GM21737 (cell line): ENCODE measurements at regions not wholly inside any gene's neighbourhood (a gene's known extent, or its start where the extent isn't known, plus 50 kb on each side); places are given as distances from the start of the nearest gene placed in this dataset.
"Not testable (repeated sequence)": the region's sequence is repeated elsewhere in the genome, so short reads cannot be mapped to it uniquely, and the experiment has no call there.

ENCODE experiments used
- ATAC-seq: cut with Tn5 transposase; IDR thresholded peaks from one replicate; pipeline ENCODE4 v1.9.1; 2021; ENCODE audit warnings: mild to moderate bottlenecking, moderate library complexity; ENCODE audit not compliant: unreplicated experiment

DNA sequence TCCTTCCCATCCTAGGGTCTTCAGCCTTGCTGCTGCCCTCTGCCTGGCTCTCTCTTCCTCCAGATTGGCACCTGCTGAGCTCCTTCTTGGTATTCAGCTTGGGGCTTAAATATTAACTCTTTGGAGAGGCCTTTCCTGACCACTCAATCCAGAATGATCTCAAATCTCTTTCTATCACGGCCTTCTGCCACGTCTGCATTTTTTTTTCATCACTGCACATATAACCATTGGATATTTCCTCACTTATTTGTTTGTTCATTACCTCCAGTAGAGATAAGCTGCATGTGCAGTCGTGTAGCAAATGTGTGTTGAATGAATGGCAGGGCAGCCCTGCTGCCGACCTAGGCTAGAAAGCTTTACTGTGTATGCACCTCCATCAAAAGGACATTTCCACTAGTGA, 51.6 kb upstream of the MPP7 start:
- no peak for ATAC-seq

DNA sequence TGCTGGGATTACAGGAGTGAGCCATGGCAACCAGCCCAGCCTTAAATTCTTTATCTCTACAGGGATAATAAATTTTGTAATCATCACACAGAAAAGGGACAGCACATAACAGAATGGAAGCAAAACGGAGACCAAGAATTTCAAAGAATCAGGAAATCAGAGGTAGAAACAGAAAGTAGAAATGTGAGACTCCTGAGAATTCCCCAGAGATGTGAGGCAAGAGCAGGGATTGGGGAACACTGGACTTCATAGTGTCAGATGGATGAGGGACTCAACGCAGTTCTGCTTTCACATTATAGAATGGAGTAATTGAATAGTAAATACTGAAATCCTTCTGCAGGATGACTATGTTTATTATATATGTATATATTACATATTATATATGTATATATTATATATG, 52.5 kb upstream of the MPP7 start:
- no peak for ATAC-seq

DNA sequence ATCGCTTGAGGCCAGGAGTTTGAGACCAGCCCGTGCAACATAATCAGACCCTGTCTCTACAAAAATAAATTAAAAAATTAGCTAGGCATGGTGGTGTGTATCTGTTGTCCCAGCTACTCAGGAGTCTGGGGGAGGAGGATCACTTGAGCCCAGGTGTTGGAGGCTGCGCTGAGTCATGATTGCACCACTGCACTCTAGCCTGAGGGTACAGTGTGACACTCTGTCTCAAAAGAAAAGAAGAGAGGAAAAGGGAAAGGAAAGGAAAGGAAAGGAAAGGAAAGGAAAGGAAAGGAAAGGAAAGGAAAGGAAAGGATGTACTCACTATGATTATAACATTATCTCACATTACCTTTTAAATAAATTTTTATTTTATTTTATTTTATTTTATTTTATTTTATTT, 56.5 kb upstream of the MPP7 start:
- no peak for ATAC-seq

DNA sequence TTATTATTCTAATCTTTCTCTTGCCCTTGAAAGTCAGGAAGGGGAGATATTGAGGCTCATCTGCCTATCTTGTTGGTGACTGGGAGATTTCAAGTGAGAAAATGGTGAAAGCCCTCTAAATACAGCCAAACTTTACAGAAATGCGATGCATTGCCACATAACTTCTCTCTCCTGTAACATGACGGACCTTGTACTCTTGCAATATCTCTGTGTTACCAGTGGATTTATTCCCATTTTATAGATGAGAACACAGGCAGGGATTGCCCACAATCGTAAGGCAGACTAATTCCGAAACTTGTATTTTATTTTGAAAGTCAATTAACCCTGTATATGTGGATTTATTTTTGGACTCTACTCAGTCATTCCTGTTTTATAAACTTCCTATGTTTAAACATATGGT, 57.3 kb upstream of the MPP7 start:
- ATAC-seq = no peak

DNA sequence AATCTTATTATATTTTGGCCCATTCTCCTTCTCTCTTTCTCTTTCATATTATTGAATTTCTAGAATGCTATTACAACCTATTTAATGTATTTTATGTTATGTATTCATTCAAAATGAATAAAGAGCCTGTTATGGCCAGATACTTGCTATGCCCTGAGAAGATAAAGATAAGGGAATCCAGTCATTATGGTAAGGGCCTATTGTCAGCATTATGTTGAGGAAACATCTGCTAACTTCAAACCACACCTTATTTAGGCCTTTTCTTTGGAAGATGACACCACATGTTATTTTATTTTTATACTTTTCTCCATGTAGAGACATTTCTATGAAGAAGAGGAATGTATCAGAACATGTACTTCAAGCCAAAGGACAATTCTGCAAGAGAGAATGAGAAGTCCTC, 60.5 kb upstream of the MPP7 start:
- no peak for ATAC-seq

DNA sequence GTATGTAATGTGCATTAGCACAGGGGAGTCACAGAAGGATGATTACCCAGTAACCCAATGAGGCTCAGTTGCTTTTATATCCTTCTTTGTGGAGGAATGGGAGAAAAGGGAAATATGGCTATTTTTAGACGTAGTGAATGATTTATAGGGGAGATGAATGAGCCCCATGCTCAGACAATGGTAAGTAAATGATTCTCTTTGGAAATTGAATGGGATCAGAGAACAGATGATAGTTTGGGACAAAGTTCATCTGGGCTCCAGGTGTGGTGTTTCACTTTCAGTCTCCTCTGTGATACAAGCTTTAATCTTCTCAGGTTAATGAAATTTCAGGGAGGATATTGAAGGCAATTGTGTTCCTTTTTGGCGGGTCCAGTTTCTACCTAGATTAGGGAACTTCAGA, 63.0 kb upstream of the MPP7 start:
- ATAC-seq = no peak

DNA sequence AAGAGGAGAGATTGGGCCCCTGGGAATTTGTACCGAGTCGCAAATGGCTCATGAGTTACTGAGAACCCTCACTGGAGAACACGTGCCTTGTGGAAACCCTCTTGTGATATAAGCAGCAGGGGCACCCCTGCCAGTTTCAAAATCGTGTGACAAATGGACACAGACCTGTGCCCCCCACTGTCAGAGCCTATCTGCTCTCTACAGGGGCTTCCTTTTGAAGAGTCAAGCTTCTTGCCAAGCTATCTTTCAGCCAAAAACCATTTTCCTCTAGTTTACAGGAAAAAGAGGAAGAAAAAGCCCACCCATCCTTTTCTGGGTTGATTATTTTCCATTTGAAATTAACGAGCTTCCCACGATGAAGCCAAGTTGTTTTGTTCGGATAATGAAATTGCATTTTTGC, 64.1 kb upstream of the MPP7 start:
- ATAC-seq = no peak

DNA sequence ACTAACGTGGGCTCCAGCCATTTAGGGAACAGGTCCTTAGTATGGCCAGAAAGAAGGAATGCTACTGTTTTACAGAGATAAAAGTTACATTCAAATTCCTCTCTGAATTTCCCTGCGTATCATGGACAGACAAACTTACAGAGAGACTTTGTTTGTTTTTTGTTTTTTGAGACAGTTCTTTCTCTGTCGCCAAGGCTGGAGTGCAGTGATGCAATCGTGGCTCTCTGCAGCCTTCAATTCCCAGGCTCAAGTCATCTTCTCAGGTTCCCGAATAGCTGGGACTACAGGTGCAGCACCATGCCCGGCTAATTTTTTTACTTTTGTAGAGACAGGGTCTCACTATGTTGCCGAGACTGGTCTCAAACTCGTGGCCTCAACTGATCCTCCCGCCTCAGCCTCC, 64.5 kb upstream of the MPP7 start:
- ATAC-seq = no peak

DNA sequence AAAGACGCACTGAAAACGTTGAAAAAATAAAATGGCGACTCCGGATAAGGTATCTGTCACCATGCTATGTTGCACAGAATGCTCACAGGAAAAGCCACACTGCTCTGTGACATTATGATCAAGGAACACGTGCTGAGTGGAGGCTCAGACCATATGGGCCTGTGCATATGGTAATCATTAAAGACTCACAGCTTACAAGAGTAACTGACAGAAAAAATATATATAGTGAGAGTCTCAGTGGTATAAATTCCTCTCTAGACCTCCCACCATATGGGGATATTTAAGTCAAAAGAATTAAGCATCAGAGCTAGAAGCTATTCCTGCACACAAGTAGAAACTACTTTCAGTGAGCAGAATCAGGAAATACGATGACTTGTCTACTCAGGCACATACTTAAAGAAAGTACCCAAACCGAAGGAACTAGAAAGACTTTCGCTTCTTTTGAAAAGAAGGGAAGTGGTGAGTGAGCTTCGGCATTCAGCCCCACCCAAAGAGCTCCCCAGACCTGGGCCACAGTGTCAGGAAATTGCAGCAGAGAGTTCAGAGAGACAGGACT, 65.1 kb upstream of the MPP7 start:
- ATAC-seq = peak; percentile 98

DNA sequence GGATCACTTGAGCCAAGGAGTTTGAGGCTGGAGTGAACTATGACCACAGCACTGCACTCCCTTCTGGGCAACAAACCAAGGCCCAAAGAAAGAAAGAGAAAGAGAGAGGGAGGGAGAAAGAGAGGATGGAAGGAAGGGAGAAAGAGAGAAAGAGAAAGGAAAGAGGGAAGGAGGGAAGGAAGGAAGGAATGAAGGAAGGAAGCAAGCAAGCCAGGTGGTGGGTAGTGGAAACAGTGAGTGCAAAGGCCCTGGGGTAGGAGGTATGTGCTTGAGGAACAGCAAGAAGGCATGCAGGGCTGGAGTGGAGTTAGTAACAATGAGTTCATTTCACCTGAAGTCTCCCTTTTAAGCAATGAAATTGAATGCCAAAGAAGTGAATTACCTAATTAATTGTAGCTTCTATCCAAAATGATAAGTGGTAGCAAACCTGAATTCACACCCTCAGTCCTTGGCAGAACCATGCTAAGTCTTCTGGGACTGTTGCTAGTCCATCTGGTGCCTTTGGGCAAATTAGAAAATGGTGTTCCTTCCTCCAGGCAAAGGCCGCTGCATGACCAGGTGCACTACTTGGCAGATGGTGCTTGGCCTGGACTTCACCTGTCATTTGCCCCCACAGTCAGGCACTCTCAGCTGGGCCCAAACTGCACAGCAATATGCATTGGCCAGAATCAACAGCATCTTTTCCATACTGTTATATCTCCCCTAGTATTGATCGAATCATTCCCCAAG, 67.4 kb upstream of the MPP7 start:
- ATAC-seq = no peak

DNA sequence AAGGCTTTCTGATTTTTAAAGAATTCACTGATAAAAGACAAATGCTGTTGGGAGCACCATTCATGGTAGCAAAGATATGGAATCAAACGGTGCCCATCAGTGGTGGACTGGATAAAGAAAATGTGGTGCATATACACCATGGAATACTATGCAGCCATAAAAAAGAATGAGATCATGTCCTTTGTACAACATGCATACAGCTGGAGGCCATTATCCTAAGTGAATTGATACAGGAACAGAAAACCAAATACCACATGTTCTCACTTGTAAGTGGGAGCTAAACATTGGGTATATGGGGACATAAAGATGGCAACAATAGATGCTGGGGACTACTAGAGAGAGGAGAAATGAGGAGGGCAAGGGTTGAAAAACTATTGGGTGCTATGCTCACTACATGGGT, 68.8 kb upstream of the MPP7 start:
- not testable (repeated sequence) for ATAC-seq

DNA sequence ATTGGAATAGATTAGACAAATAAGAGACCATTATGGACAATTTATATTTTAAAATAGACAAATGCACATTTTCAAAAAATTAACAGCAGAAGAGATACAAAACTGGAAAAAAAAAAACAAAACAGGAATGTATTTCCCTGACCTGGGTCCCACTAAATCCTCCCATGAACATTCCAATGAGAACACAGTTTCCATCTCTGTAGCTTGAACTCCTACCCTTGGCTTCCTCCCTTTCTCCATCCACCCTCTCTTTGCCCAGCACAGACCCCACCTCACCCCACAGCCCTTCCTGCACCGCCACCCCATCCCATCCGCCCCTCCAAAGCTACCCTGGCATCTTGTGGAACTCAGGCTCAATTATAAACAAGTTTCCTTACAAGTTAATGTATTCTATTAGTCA, 71.2 kb upstream of the MPP7 start:
- ATAC-seq = no peak

DNA sequence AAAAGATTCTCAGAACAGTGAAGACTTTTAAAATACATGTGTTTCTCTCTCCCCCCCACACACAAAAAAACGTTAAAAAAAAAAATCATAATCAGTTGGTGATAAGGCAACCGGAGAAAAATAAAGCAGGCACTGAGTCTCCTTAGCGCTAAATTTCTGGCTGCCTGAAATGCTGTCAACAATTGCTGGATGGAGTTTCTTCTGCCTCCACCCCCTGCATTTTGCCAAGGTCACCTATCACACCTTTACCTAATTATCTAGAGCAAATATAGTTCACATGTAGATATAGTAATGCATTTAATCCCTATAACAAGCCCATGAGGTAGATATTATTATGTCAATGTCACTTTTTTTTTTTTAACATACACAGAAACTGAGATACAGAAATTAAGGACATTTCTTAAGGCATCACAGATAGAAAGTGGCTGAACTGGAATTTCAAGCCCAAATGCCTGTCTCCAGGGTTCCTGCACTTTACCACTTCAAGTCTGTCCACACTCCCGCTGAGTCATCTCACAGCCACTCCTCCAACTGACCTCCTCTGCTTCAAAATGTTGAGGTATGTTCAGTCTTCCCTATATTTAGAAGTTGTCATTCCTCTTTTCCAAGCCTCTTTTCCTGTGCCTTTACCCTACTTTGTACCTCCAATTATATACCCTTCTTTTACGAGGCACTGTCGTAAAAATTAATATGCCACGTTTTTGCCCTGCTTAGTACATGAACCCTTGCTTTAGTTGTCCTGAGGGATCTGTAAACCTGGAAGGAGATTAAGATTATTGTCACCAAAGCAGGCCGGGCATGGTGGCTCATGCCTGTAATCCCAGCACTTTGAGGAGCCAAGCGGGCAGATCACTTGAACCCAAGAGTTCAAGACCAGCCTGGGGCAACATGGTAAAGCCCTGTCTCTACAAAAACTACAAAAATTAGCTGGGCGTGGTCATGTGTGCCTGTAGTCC, 72.8 kb upstream of the MPP7 start:
- no peak for ATAC-seq

DNA sequence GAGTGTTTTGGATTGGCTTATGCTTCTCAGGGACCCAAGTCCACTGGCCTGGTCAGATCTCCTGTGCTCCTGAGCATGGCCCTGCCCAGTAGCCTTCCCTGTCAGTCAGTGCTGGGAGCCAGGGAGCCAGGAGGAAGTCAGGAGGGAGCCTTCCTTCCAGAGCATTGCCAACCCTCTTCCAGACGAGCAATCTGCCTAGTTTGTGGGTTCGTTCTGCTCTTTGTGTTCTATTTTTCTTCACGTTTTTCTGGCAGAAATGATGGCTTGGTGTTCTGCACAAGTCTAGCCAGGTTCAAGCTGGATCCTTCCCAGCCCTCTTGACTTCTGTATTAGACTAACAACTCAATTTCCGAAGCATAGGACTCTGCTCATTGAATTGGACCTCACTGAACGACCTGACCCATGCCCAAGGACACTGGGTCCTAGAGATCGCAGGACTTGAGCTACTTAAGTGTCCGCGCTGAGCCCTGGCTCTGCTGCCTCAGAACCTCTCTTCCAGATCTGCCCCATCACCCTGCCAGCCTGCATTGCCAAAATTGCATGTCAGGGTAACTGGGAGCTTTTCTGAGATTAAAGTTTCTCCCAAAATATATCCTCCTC, 76.2 kb upstream of the MPP7 start:
- ATAC-seq = no peak

DNA sequence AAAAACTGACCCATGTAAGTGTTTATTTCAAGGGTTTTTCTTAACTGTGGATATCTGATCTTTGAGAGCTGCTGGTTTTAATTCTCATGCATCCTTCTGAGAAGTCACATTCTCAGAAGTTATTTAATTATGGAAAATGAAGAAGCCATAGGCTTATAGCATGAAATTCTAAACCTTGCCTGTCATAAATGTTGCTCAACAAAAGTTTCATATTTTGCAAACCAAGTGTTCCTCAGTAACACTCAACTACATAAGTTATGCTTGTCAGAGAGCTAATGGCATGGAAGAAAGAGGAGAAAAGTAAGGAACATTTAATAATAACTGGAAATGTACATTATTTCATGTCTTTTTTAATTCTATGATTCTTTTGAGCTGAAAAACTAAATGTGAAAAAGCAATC, 78.6 kb upstream of the MPP7 start:
- ATAC-seq = no peak

DNA sequence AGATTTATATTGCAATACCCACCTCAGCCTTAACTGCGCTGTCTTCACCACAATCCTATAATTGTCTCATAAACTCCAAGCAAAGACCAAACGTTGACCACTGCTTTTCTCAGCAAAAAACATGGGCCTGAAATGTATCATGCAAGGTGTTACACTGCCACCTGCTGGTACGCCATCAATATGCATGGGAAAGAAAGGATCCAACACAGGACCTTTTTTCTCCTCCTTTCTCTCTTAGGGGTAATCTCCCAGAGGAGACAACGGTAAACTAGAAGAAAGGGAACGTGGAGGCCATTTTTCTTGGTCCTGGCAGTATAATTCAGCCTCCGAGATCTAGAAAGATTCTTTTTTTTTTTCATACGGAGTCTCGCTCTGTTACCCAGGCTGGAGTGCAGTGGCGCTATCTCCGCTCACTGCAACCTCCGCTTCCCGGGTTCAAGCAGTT, 79.1 kb upstream of the MPP7 start:
- ATAC-seq = peak; percentile 86

DNA sequence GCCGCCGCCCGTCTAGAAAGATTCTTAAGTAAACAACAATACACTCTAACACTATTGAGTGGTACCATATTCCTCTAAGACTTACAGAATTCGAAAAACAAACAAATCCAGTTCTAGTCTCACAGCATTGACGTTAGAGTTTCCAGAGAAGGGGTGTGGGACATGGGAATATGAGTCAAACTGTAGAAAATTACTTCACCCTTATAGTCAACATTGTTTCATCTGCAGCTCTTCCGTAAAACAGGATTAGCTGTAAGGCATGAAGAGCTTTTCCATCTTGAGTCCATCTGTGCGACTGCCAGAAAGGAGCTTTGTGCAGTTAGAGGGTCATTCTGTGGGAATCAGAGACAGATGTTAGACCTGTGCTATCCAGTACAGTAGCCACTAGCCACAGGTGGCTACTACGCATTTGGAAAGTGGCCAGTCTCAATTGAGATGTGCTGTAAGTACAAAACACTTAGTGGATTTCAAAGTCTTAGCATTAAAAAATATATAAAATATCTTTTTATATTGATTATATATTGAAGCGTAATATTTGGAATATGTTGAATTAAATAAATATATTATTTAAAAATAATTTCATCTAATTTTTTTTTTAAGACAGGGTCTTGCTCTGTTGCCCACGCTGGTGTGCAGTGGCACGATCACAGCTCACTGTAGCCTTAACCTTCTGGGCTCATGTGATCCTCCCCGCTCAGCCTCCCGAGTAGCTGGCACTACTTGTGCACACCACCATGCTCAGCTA, 79.8 kb upstream of the MPP7 start:
- ATAC-seq = no peak

DNA sequence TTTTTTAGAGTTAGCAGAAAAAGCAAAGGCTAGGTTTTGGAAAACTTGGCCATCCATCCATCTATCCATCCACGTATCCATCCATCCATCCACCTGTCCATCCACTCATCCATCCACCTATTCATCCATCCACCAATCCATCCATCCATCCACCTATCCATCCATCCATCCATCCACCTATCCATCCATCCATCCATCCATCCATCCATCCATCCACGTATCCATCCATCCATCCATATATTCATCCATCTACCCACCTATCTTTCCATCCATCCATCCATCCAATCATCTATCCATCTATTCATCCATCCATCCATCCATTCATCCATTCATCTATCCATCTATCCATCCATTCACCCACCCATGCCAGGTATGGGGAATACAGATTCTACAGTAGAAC, 81.7 kb upstream of the MPP7 start:
- ATAC-seq = no peak

DNA sequence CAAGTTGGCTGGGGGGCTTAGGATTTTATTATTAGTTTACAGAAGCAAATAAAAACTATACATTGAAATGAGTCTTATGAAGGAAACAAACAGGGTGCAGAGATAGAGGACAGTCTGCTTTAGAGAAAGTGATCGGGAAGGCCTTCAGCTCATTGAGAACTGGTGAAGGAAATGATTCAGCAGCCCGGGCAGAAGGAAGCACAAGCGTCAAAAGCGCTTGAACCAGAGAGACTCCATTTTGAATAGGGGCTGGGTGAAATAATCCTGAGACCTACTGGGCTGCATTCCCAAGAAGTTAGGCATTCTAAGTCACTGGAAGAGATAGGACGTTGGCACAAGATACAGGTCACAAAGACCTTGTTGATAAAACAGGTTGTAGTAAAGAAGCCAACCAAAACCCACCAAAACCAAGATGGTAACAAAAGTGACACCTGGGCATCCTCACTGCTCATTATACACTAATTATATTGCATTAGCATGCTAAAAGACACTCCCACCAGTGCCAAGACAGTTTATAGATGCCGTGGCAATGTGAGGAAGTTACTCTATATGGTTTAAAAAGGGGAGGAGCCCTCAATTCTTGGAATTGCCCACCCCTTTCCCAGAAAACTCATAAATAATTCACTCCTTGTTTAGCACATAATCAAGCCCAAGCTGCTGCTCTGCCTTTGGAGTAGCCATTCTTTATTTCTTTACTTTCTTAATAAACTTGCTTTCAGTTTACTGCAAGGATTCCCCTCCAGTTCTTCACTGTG, 83.1 kb upstream of the MPP7 start:
- ATAC-seq = no peak

DNA sequence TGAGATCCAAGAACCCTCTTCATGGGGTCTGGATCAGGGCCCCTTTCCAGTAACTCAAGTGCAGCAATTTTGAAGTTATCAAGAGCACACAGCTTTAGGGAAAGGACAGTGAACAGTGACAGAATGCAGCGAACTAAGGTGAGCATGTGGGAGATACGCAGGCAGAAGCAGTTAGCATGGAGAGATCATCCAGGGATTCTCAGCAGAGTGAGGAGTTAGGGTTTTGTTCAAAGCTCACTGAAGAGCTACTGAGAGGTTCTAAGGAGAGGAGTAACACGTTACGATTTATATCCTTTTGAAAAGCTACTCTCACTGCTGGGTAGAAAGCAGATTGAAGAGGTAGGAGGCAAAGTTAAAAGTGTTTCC, 83.6 kb upstream of the MPP7 start:
- no peak for ATAC-seq
